Activated CD8-positive, alpha-beta T cell treated with anti-CD3 and anti-CD28 coated beads for 36 hours (primary cell): ENCODE measurements at regions not wholly inside any gene's neighbourhood (a gene's known extent, or its start where the extent isn't known, plus 50 kb on each side); places are given as distances from the start of the nearest gene placed in this dataset.

Experiments
- ATAC-seq: fragments of 200-7000 bp; cut with Tn5 transposase; one replicate; pipeline ENCODE4 v1.10.0; 2021; ENCODE audit warnings: mild to moderate bottlenecking, moderate library complexity
- CTCF ChIA-PET: fragments of 350-600 bp; sonication (Branson Sonifier 250); formaldehyde crosslinking; loops from one replicate; lab custom pipeline; 2021; ENCODE audit warnings: antibody characterized with exemption; lab: Charles Lee
- POLR2A ChIA-PET: fragments of 350-600 bp; sonication (Branson Sonifier 250); formaldehyde crosslinking; loops from one replicate; lab custom pipeline; 2021; ENCODE audit warnings: antibody characterized with exemption; lab: Charles Lee
- DNase-seq: peaks from one replicate; pipeline ENCODE4 v3.0.0-alpha.2; 2020
- H3K27ac Mint-ChIP-seq: one replicate; pipeline ENCODE4 v1.8.0; 2021; ENCODE audit warnings: mild to moderate bottlenecking, mixed read lengths
- H3K27me3 Mint-ChIP-seq: one replicate; pipeline ENCODE4 v1.8.0; 2021; ENCODE audit warnings: mixed read lengths
- H3K36me3 Mint-ChIP-seq: one replicate; pipeline ENCODE4 v1.8.0; 2021; ENCODE audit warnings: low read depth, mixed read lengths
- H3K4me1 Mint-ChIP-seq: one replicate; pipeline ENCODE4 v1.8.0; 2021; ENCODE audit warnings: low read depth, mixed read lengths
- H3K4me3 Mint-ChIP-seq: one replicate; pipeline ENCODE4 v1.8.0; 2021; ENCODE audit warnings: mild to moderate bottlenecking, moderate library complexity, mixed read lengths
- H3K9me3 Mint-ChIP-seq: one replicate; pipeline ENCODE4 v1.8.0; 2021; ENCODE audit warnings: mixed read lengths
- CTCF ChIP-seq: fragments of 200-600 bp; IDR thresholded peaks from one replicate; pipeline ENCODE4 v1.8.0; 2022; ENCODE audit warnings: antibody characterized with exemption, mild to moderate bottlenecking
- intact Hi-C: fragments of 100-400 bp; cut with micrococcal nuclease; formaldehyde crosslinking; loops from one replicate; pipeline ENCODE4 v1.10.0; 2022

GRCh38 chr13:112213467-112214255 lies 146.7 kb downstream of the SOX1 start:
- ChIA-PET CTCF (no interaction called here), POLR2A (no interaction called here)
- no peak overlapping the region for H3K27ac Mint-ChIP-seq
- no peak for DNase-seq
- TF ChIP-seq CTCF: no peak
- H3K27me3 Mint-ChIP-seq: peaks cover 4% of the 10 kb centered on the region
- no peaks in the 10 kb centered on the region for H3K36me3 Mint-ChIP-seq
- no peaks in the 10 kb centered on the region for H3K9me3 Mint-ChIP-seq
- no peaks in the 10 kb centered on the region for H3K4me1 Mint-ChIP-seq
- H3K4me3 Mint-ChIP-seq: no peak overlapping the region
- intact Hi-C loops: no loop called here
- no peak for ATAC-seq

GRCh38 chr13:112215871-112216270 lies 148.9 kb downstream of the SOX1 start:
- Mint-ChIP-seq H3K4me3 (no peak overlapping the region), H3K27me3 (peaks cover 4% of the 10 kb centered on the region), H3K27ac (no peak overlapping the region), H3K36me3 (no peaks in the 10 kb centered on the region), H3K4me1 (no peaks in the 10 kb centered on the region), H3K9me3 (no peaks in the 10 kb centered on the region)
- ChIA-PET POLR2A (no interaction called here), CTCF (no interaction called here)
- DNase-seq: no peak
- intact Hi-C loops: no loop called here
- TF ChIP-seq CTCF: no peak
- no peak for ATAC-seq

DNA sequence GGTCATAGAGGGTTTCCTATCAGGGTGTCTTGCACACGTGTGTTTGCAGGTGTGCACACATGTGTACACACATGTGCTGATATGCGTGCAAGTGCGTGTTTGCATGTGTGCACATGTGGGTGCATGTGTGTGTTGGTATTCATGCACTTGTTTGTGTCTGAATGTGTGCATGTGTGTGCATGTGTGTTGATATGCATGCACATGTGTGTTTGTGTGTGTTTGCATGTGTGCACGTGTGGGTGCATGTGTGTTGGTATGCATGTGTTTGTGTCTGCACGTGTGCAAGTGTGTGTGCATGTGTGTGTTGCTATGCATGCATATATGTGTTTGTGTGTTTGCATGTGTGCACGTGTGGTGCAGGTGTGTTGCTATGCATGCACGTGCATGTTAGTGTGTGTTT lies 150.5 kb downstream of the SOX1 start:
- ChIA-PET CTCF (no interaction called here), POLR2A (no interaction called here)
- Mint-ChIP-seq H3K27ac (no peak overlapping the region), H3K4me3 (no peak overlapping the region), H3K27me3 (peaks cover 3% of the 10 kb centered on the region), H3K36me3 (no peaks in the 10 kb centered on the region), H3K4me1 (no peaks in the 10 kb centered on the region), H3K9me3 (no peaks in the 10 kb centered on the region)
- DNase-seq (no peak), ATAC-seq (no peak)
- TF ChIP-seq CTCF: no peak
- intact Hi-C loops: no loop called here

GRCh38 chr13:112218416-112218815 lies 151.5 kb downstream of the SOX1 start:
- Mint-ChIP-seq H3K27me3 (no peaks in the 10 kb centered on the region), H3K36me3 (no peaks in the 10 kb centered on the region), H3K9me3 (no peaks in the 10 kb centered on the region), H3K27ac (no peak overlapping the region), H3K4me3 (no peak overlapping the region), H3K4me1 (no peaks in the 10 kb centered on the region)
- TF ChIP-seq CTCF: no peak
- ATAC-seq (no peak), DNase-seq (no peak)
- intact Hi-C loops: no loop called here
- ChIA-PET CTCF (no interaction called here), POLR2A (no interaction called here)

DNA sequence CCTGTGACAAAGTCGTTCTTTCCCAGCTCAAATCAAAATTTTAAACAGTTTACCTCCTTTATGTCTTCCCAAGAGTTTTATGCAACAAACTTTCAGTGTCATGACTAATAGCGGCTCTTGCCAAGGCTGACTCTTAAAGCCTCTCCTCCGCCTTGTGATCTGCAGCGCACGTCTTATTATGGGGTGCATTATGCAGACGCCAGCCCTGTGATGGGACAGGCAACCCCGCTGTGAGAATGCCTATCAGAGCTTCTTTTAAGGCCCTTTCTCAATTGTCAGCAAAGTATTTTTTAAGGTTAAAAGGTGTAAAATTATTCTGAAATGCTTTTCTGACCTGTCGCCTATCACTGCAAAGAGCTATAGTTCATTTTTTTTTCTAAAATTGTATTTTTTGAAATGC lies 152.8 kb downstream of the SOX1 start:
- intact Hi-C loops: no loop called here
- Mint-ChIP-seq H3K4me3 (no peak overlapping the region), H3K9me3 (no peaks in the 10 kb centered on the region), H3K27ac (no peak overlapping the region), H3K27me3 (no peaks in the 10 kb centered on the region), H3K4me1 (no peaks in the 10 kb centered on the region), H3K36me3 (no peaks in the 10 kb centered on the region)
- CTCF ChIA-PET: interaction anchor here (0.9 kb wide), 1 partner anchor 387 kb away, joined by 3 read pairs; no protein-coding TSS in a partner anchor
- POLR2A ChIA-PET: no interaction called here
- DNase-seq (no peak), ATAC-seq (no peak)
- no peak for TF ChIP-seq CTCF
